C4-2B (cell line): ENCODE measurements at regions not wholly inside any gene's neighbourhood (a gene's known extent, or its start where the extent isn't known, plus 50 kb on each side); places are given as distances from the start of the nearest gene placed in this dataset.
"Not testable (repeated sequence)": the region's sequence is repeated elsewhere in the genome, so short reads cannot be mapped to it uniquely, and the experiment has no call there.

Experiments used
- CTCF ChIP-seq: fragments of 450-650 bp; conservative IDR thresholded peaks from 2 replicates; pipeline ENCODE4 v1.5.1; 2017; ENCODE audit warnings: mild to moderate bottlenecking
- ZFX ChIP-seq: fragments of 450-650 bp; IDR thresholded peaks from 2 replicates; pipeline ENCODE4 v1.6.1; 2017

DNA sequence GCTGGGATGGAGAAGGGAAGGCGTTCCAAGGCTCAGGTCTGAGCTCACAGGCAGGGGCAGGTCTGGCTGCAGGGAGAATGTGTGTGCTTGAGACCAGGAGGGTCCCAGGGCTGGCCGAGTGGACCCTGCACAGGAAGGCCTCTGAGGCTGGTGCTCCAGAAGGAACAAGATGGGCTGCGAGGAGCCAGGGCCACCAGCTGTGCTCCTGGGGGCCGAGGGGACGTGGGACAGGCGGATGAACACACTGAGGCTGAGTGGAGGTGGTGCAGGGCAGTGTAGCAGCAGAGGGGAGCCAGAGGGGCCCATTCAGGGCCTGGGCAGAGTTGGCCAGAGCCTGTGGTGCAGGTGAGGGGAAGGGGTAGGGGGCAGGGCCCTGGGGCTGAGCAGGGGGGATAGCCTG lies 249.7 kb downstream of the TMEM121 start:
- TF ChIP-seq ZFX, CTCF: not testable (repeated sequence)
